HepG2 (cell line): ENCODE measurements at regions not wholly inside any gene's neighbourhood (a gene's known extent, or its start where the extent isn't known, plus 50 kb on each side); places are given as distances from the start of the nearest gene placed in this dataset.

Experiments used
- ARNT2 ChIP-seq: sonication (generic); formaldehyde crosslinking; IDR thresholded peaks from 2 replicates; pipeline ENCODE4 v1.8.0; 2022; ENCODE audit warnings: mild to moderate bottlenecking, low read depth, missing genetic modification reagents, moderate library complexity
- CTCF ChIP-seq: sonication (generic); formaldehyde crosslinking; IDR thresholded peaks from 2 replicates; pipeline ENCODE4 v1.5.0; 2020; ENCODE audit warnings: mild to moderate bottlenecking, missing genetic modification reagents, moderate library complexity
- E2F2 ChIP-seq: sonication (generic); formaldehyde crosslinking; IDR thresholded peaks from 2 replicates; pipeline ENCODE4 v1.4.0; 2020; ENCODE audit warnings: missing genetic modification reagents, borderline replicate concordance
- NBN ChIP-seq: fragments of 450-650 bp; conservative IDR thresholded peaks from 2 replicates; pipeline ENCODE4 v1.6.1; 2017
- SOX6 ChIP-seq, 2 experiments: fragments of 450-650 bp in 1 of 2; sonication (generic) in 1 of 2; formaldehyde crosslinking in 1 of 2; IDR thresholded peaks; 2 replicates each; pipeline versions ENCODE4 v1.4.0 to v1.6.1; 2017 to 2020; ENCODE audit warnings: antibody characterized with exemption in 1 of 2, mild to moderate bottlenecking in 1 of 2, missing genetic modification reagents in 1 of 2
- ZNF597 ChIP-seq: sonication (generic); formaldehyde crosslinking; IDR thresholded peaks from 2 replicates; pipeline ENCODE4 v1.5.0; 2020; ENCODE audit warnings: missing genetic modification reagents

- TF ChIP-seq CTCF (CRISPR knock-in tag) (no peak), E2F2 (CRISPR knock-in tag) (no peak), ZNF597 (no peak), SOX6 (IDR thresholded peaks at IDR 0.05) (no peak), SOX6 (CRISPR knock-in tag; IDR thresholded peaks at IDR 0.05) (no peak), NBN (no peak), ARNT2 (no peak)
Observed at GRCh38 chr22:27199354-27199753, 542.0 kb downstream of the MIAT start.
